Endothelial cell of umbilical vein (primary cell): ENCODE measurements at regions not wholly inside any gene's neighbourhood (a gene's known extent, or its start where the extent isn't known, plus 50 kb on each side); places are given as distances from the start of the nearest gene placed in this dataset.
A peak's percentile ranks its signal among the peaks of the same experiment; 100 is the strongest.

Experiments
- BruUV-seq: library from RNA; stranded (reverse); fragments of 400-500 nt; replicated peaks from 2 replicates; lab custom pipeline; 2021; lab: Mats Ljungman, UMichigan
- CTCF ChIA-PET: fragments of 300-600, 350-600 bp; sonication (Branson Sonifier 250); formaldehyde crosslinking; loops from one replicate; lab custom pipeline; 2021; ENCODE audit warnings: antibody characterized with exemption, inconsistent platforms; lab: Charles Lee
- POLR2A ChIA-PET: fragments of 300-600, 350-600 bp; sonication (Branson Sonifier 250); formaldehyde crosslinking; loops from one replicate; lab custom pipeline; 2021; ENCODE audit warnings: antibody characterized with exemption, inconsistent platforms; lab: Charles Lee
- DNase-seq: peaks from one replicate; pipeline ENCODE4 v3.0.0-alpha.2; 2011; ENCODE audit warnings: low read depth, low spot score
- FAIRE-seq: peaks from 2 replicates; lab custom pipeline; 2011; peaks lifted over from hg19 to GRCh38; lab: Jason Lieb, UNC
- H2AFZ ChIP-seq: 2 replicates; pipeline ENCODE4 v1.6.0; 2012; ENCODE audit warnings: low read depth, low read length, control low read depth, inconsistent platforms
- H3K27ac ChIP-seq: 2 replicates; pipeline ENCODE4 v1.5.1; 2011; ENCODE audit warnings: low read depth, mild to moderate bottlenecking, control low read depth, low read length, moderate library complexity; ENCODE audit not compliant: insufficient read depth
- H3K27me3 ChIP-seq, 2 experiments: 2 replicates each; pipeline versions ENCODE4 v1.6.0 to v1.6.1; 2011; ENCODE audit warnings: low read length in 2 of 2, mixed read lengths in 1 of 2; ENCODE audit not compliant: control insufficient read depth in 2 of 2, insufficient read depth in 2 of 2
- H3K36me3 ChIP-seq, 2 experiments: 2 replicates in 1 of 2; 3 replicates in 1 of 2; pipeline ENCODE4 v1.5.1; 2011; ENCODE audit warnings: low read length in 2 of 2, mild to moderate bottlenecking in 1 of 2, moderate library complexity in 1 of 2; ENCODE audit not compliant: control insufficient read depth in 2 of 2, insufficient read depth in 2 of 2; ENCODE audit errors: extremely low read depth in 1 of 2
- H3K4me1 ChIP-seq: 3 replicates; pipeline ENCODE4 v1.5.1; 2011; ENCODE audit warnings: mild to moderate bottlenecking, low read length; ENCODE audit not compliant: control insufficient read depth, insufficient read depth; ENCODE audit errors: extremely low read depth
- H3K4me2 ChIP-seq: 2 replicates; pipeline ENCODE4 v1.6.1; 2011; ENCODE audit warnings: low read length, control low read depth, mixed read lengths; ENCODE audit not compliant: insufficient read depth
- H3K4me3 ChIP-seq, 3 experiments: fragments of 200-600 bp in 1 of 3; sonication (generic), shearing (Covaris generic) in 1 of 3; replicated peaks in 1 of 3; 2 replicates each; pipeline ENCODE4 v1.5.1; 2011 to 2016; ENCODE audit warnings: control low read depth in 3 of 3, low read length in 3 of 3, mild to moderate bottlenecking in 2 of 3, inconsistent platforms in 1 of 3, low read depth in 1 of 3, moderate library complexity in 1 of 3; ENCODE audit not compliant: insufficient read depth in 1 of 3
- H3K79me2 ChIP-seq: 2 replicates; pipeline ENCODE4 v1.6.0; 2012; ENCODE audit warnings: low read length, inconsistent platforms; ENCODE audit not compliant: control insufficient read depth, insufficient read depth
- H3K9ac ChIP-seq: replicated peaks from 2 replicates; pipeline ENCODE3; 2011; ENCODE audit warnings: low read length, control low read depth; ENCODE audit not compliant: insufficient read depth; ENCODE audit errors: extremely low read depth
- H3K9me1 ChIP-seq: replicated peaks from 3 replicates; pipeline ENCODE4 v1.6.0; 2011; ENCODE audit warnings: mild to moderate bottlenecking, low read length; ENCODE audit not compliant: control insufficient read depth, insufficient read depth; ENCODE audit errors: extremely low read depth
- H3K9me3 ChIP-seq: replicated peaks from 2 replicates; pipeline ENCODE4 v1.5.1; 2012; ENCODE audit warnings: low read length, inconsistent platforms; ENCODE audit not compliant: control insufficient read depth, insufficient read depth
- H4K20me1 ChIP-seq: replicated peaks from 2 replicates; pipeline ENCODE3; 2011; ENCODE audit warnings: mild to moderate bottlenecking, low read length; ENCODE audit not compliant: control insufficient read depth, insufficient read depth; ENCODE audit errors: extremely low read depth
- CTCF ChIP-seq, 2 donors: IDR thresholded peaks; 1 replicate in 1 of 2; 2 replicates in 1 of 2; pipeline ENCODE4 v1.5.1; 2011; ENCODE audit warnings: low read length in 2 of 2, mild to moderate bottlenecking in 2 of 2, moderate library complexity in 2 of 2, control low read depth in 1 of 2, inconsistent platforms in 1 of 2, low read depth in 1 of 2; ENCODE audit not compliant: insufficient read depth in 1 of 2; ENCODE audit errors: extremely low read depth in 1 of 2
- EZH2 ChIP-seq: IDR thresholded peaks from 2 replicates; pipeline ENCODE4 v1.6.1; 2012; ENCODE audit warnings: borderline replicate concordance, low read depth, mild to moderate bottlenecking, moderate library complexity, low read length, inconsistent platforms; ENCODE audit not compliant: severe bottlenecking
- FOS ChIP-seq: IDR thresholded peaks from 2 replicates; pipeline ENCODE4 v1.6.1; 2011; ENCODE audit warnings: mild to moderate bottlenecking, low read length, moderate library complexity, borderline replicate concordance; ENCODE audit not compliant: insufficient read depth
- JUN ChIP-seq: IDR thresholded peaks from 2 replicates; pipeline ENCODE4 v1.6.1; 2011; ENCODE audit warnings: borderline replicate concordance, low read depth; ENCODE audit not compliant: insufficient read length, insufficient read depth
- MAX ChIP-seq: IDR thresholded peaks from 2 replicates; pipeline ENCODE4 v1.6.1; 2011; ENCODE audit not compliant: insufficient read depth, insufficient read length
- MYC ChIP-seq: IDR thresholded peaks from one replicate; pipeline ENCODE4 v1.6.1; 2011; ENCODE audit warnings: mild to moderate bottlenecking, low read depth, low read length
- POLR2AphosphoS5 ChIP-seq: IDR thresholded peaks from 2 replicates; pipeline ENCODE4 v1.6.1; 2012; ENCODE audit warnings: low read depth, mild to moderate bottlenecking, control low read depth, low read length, moderate library complexity; ENCODE audit not compliant: insufficient read depth
- dilution Hi-C: fragments of 300-500 bp; cut with MboI; formaldehyde crosslinking; loops from one replicate; pipeline ENCODE4 v1.15.0; 2019; ENCODE audit warnings: low sequenced_read_pairs; ENCODE audit not compliant: extremely low pct_ligation_motif_present
- intact Hi-C: fragments of 100-400 bp; cut with micrococcal nuclease; formaldehyde crosslinking; loops from one replicate; pipeline ENCODE4 v1.10.0; 2022

- no peaks in the 10 kb centered on the region for H3K9me3 ChIP-seq
- no peaks in the 10 kb centered on the region for H3K36me3 ChIP-seq
- DNase-seq (no peak), FAIRE-seq (no peak)
- H3K27ac ChIP-seq, result no peak overlapping the region
- no peaks in the 10 kb centered on the region for H3K27me3 ChIP-seq
- peaks cover 16% of the 10 kb centered on the region for H3K4me1 ChIP-seq
- H3K4me2 ChIP-seq, result no peak overlapping the region
- intact Hi-C loops (no loop called here), dilution Hi-C loops (no loop called here)
- H3K79me2 ChIP-seq, result no peaks in the 10 kb centered on the region
- ChIA-PET CTCF (interaction anchor here (0.8 to 2.1 kb wide), 9 partner anchors 13 to 209 kb away, joined by 3 to 13 read pairs (median 4); no protein-coding TSS in a partner anchor), POLR2A (no interaction called here)
- no peaks in the 10 kb centered on the region for H3K9me1 ChIP-seq
- no peak overlapping the region for H3K9ac ChIP-seq
- no peak for TF ChIP-seq MAX
- no peak for TF ChIP-seq EZH2
- no peak for TF ChIP-seq CTCF (IDR thresholded peaks at IDR 0.05; ENCODE audit: extremely low read depth in 1 of 2, insufficient read depth in 1 of 2, low read depth in 1 of 2, low read length in 2 of 2)
- TF ChIP-seq POLR2AphosphoS5, result no peak
- TF ChIP-seq MYC, result no peak
- TF ChIP-seq FOS, result no peak
- no peak for TF ChIP-seq JUN
- H2AFZ ChIP-seq, result peak overlapping the region; percentile 6
- H3K4me3 ChIP-seq, result no peak overlapping the region
- no peaks in the 10 kb centered on the region for H4K20me1 ChIP-seq
- BruUV-seq, result no TSS peak
Measured at GRCh38 chr18:54774423-54774822, 53.9 kb upstream of the RAB27B start.
